ENCODE measurements at regions not wholly inside any gene's neighbourhood (a gene's known extent, or its start where the extent isn't known, plus 50 kb on each side); places are given as distances from the start of the nearest gene placed in this dataset.
"Not testable (repeated sequence)": the region's sequence is repeated elsewhere in the genome, so short reads cannot be mapped to it uniquely, and the experiment has no call there.

DNA sequence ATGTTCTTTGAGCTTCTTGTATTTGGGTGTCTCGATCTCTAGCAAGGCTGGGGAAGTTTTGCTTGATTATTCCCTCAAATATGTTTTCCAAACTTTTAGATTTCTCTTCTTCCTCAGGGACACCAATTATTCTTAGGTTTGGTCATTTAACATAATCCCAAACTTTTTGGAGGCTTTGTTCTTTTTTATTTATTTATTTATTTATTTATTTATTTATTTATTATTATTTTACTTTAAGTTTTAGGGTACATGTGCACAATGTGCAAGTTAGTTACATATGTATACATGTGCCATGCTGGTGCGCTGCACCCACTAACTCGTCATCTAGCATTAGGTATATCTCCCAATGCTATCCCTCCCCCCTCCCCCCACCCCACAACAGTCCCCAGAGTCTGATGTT is 52.1 kb upstream of the POC5 start:
- not testable (repeated sequence) for DNase-seq

More for the DNA sequence above, 52.1 kb upstream of the POC5 start:
- H3K4me1 Mint-ChIP-seq; H3K4me1 ChIP-seq (ENCODE audit: control insufficient read depth, insufficient read depth, low read length); H3K27me3 ChIP-seq (ENCODE audit: control insufficient read depth, insufficient read depth, low read length); H3K27ac ChIP-seq (ENCODE audit: low read length); H3K9me3 ChIP-seq (ENCODE audit: control insufficient read depth, insufficient read depth, low read length); H3K36me3 ChIP-seq (ENCODE audit: control insufficient read depth, insufficient read depth, low read length); ATAC-seq; H3K27ac Mint-ChIP-seq; H3K4me3 Mint-ChIP-seq; H3K4me3 ChIP-seq (ENCODE audit: low read length); intact Hi-C loops (cut with micrococcal nuclease): not testable (repeated sequence)
- H3K27me3 Mint-ChIP-seq (ENCODE audit: low read depth in 2 of 2): peaks cover 23 to 43% of the 10 kb centered on the region in 2 donors
- 80% methylated on average over 1 of the region's 3 CpGs for WGBS (ENCODE audit: insufficient coverage)
- H3K9me3 Mint-ChIP-seq: peaks cover 13 to 20% of the 10 kb centered on the region in 2 donors
- H3K36me3 Mint-ChIP-seq: peaks cover 42% of the 10 kb centered on the region
